Activated T-helper 1 cell treated with anti-CD3 and anti-CD28 coated beads, Interleukin-12 subunit alpha, Interleukin-12 subunit beta, Interleukin-2, Interleukin-4 antibody, amounts not matched to agents 30 ng/mL and 10 ng/mL and 1 ng/mL, durations not matched to agents 14 hours and 24 hours and 36 hours (primary cell): ENCODE measurements at regions not wholly inside any gene's neighbourhood (a gene's known extent, or its start where the extent isn't known, plus 50 kb on each side); places are given as distances from the start of the nearest gene placed in this dataset.

ENCODE experiments used
- DNase-seq: peaks from one replicate; pipeline ENCODE4 v3.0.0; 2021; ENCODE audit warnings: low spot score
- H3K27ac Mint-ChIP-seq: one replicate; pipeline ENCODE4 v1.8.0; 2021; ENCODE audit warnings: mild to moderate bottlenecking, mixed read lengths
- H3K27me3 Mint-ChIP-seq: one replicate; pipeline ENCODE4 v1.8.0; 2022; ENCODE audit warnings: mild to moderate bottlenecking, moderate library complexity, mixed read lengths; ENCODE audit not compliant: insufficient read depth
- H3K36me3 Mint-ChIP-seq: one replicate; pipeline ENCODE4 v1.8.0; 2021; ENCODE audit warnings: low read depth, mixed read lengths
- H3K4me1 Mint-ChIP-seq: one replicate; pipeline ENCODE4 v1.8.0; 2021; ENCODE audit warnings: low read depth, mixed read lengths
- H3K4me3 Mint-ChIP-seq: one replicate; pipeline ENCODE4 v1.8.0; 2021; ENCODE audit warnings: mild to moderate bottlenecking, moderate library complexity, mixed read lengths
- H3K9me3 Mint-ChIP-seq: one replicate; pipeline ENCODE4 v1.8.0; 2021; ENCODE audit warnings: mixed read lengths
- intact Hi-C: fragments of 100-400 bp; cut with micrococcal nuclease; formaldehyde crosslinking; loops from one replicate; pipeline ENCODE4 v1.15.1; 2024

GRCh38 chr13:103540382-103540765 lies 474.2 kb upstream of the SLC10A2 start:
- H3K36me3 Mint-ChIP-seq = no peaks in the 10 kb centered on the region
- no peak overlapping the region for H3K27ac Mint-ChIP-seq
- no peaks in the 10 kb centered on the region for H3K4me1 Mint-ChIP-seq

GRCh38 chr13:103539721-103540381 lies 473.6 kb upstream of the SLC10A2 start:
- H3K36me3 Mint-ChIP-seq = no peaks in the 10 kb centered on the region
- H3K9me3 Mint-ChIP-seq = peaks cover 15% of the 10 kb centered on the region
- no peaks in the 10 kb centered on the region for H3K4me1 Mint-ChIP-seq
- no peak overlapping the region for H3K27ac Mint-ChIP-seq
- H3K4me3 Mint-ChIP-seq = no peak overlapping the region
- no peak for DNase-seq
- H3K27me3 Mint-ChIP-seq = no peaks in the 10 kb centered on the region
- intact Hi-C loops = no loop called here

More at GRCh38 chr13:103540382-103540765, 474.2 kb upstream of the SLC10A2 start:
- intact Hi-C loops = no loop called here
- no peak for DNase-seq
- H3K27me3 Mint-ChIP-seq = no peaks in the 10 kb centered on the region
- no peak overlapping the region for H3K4me3 Mint-ChIP-seq
- peaks cover 20% of the 10 kb centered on the region for H3K9me3 Mint-ChIP-seq

- H3K4me1 Mint-ChIP-seq = no peaks in the 10 kb centered on the region
- no peak for DNase-seq
- no peak overlapping the region for H3K27ac Mint-ChIP-seq
- H3K36me3 Mint-ChIP-seq = no peaks in the 10 kb centered on the region
- H3K4me3 Mint-ChIP-seq = no peak overlapping the region
- H3K27me3 Mint-ChIP-seq = no peaks in the 10 kb centered on the region
- H3K9me3 Mint-ChIP-seq = peaks cover 10% of the 10 kb centered on the region
- intact Hi-C loops = no loop called here
Measured at GRCh38 chr13:103539265-103539664, 473.0 kb upstream of the SLC10A2 start.

- Mint-ChIP-seq H3K9me3 (peaks cover 2% of the 10 kb centered on the region), H3K27ac (no peak overlapping the region), H3K4me1 (no peaks in the 10 kb centered on the region), H3K4me3 (no peak overlapping the region), H3K27me3 (no peaks in the 10 kb centered on the region), H3K36me3 (no peaks in the 10 kb centered on the region)
- intact Hi-C loops = no loop called here
- DNase-seq = no peak
Measured at GRCh38 chr13:103537616-103538015, 471.4 kb upstream of the SLC10A2 start.

GRCh38 chr13:103531278-103531677 lies 465.1 kb upstream of the SLC10A2 start:
- H3K27ac Mint-ChIP-seq = no peak overlapping the region
- no peaks in the 10 kb centered on the region for H3K36me3 Mint-ChIP-seq
- intact Hi-C loops = no loop called here
- no peaks in the 10 kb centered on the region for H3K4me1 Mint-ChIP-seq
- no peaks in the 10 kb centered on the region for H3K27me3 Mint-ChIP-seq
- no peaks in the 10 kb centered on the region for H3K9me3 Mint-ChIP-seq
- no peak overlapping the region for H3K4me3 Mint-ChIP-seq
- DNase-seq = no peak

GRCh38 chr13:103528437-103528836 lies 462.2 kb upstream of the SLC10A2 start:
- Mint-ChIP-seq H3K4me3 (no peak overlapping the region), H3K36me3 (no peaks in the 10 kb centered on the region), H3K27me3 (no peaks in the 10 kb centered on the region), H3K4me1 (no peaks in the 10 kb centered on the region), H3K27ac (no peak overlapping the region), H3K9me3 (no peaks in the 10 kb centered on the region)
- no peak for DNase-seq
- intact Hi-C loops = no loop called here

- Mint-ChIP-seq H3K27me3 (no peaks in the 10 kb centered on the region), H3K4me1 (no peaks in the 10 kb centered on the region), H3K36me3 (no peaks in the 10 kb centered on the region), H3K4me3 (no peak overlapping the region), H3K27ac (no peak overlapping the region), H3K9me3 (no peaks in the 10 kb centered on the region)
- DNase-seq = no peak
- intact Hi-C loops = no loop called here
Measured at GRCh38 chr13:103525530-103525929, 459.3 kb upstream of the SLC10A2 start.

- intact Hi-C loops = no loop called here
- no peaks in the 10 kb centered on the region for H3K36me3 Mint-ChIP-seq
Measured at GRCh38 chr13:103523858-103524257, 457.6 kb upstream of the SLC10A2 start.

GRCh38 chr13:103521532-103521931 lies 455.3 kb upstream of the SLC10A2 start:
- Mint-ChIP-seq H3K27ac (no peak overlapping the region), H3K4me3 (no peak overlapping the region), H3K4me1 (no peaks in the 10 kb centered on the region), H3K36me3 (no peaks in the 10 kb centered on the region), H3K9me3 (no peaks in the 10 kb centered on the region), H3K27me3 (no peaks in the 10 kb centered on the region)
- intact Hi-C loops = no loop called here
- no peak for DNase-seq

More at GRCh38 chr13:103523858-103524257, 457.6 kb upstream of the SLC10A2 start:
- Mint-ChIP-seq H3K27ac (no peak overlapping the region), H3K27me3 (no peaks in the 10 kb centered on the region), H3K9me3 (no peaks in the 10 kb centered on the region), H3K4me1 (no peaks in the 10 kb centered on the region), H3K4me3 (no peak overlapping the region)
- DNase-seq = no peak

GRCh38 chr13:103517768-103518102 lies 451.5 kb upstream of the SLC10A2 start:
- no peaks in the 10 kb centered on the region for H3K9me3 Mint-ChIP-seq
- H3K27me3 Mint-ChIP-seq = no peaks in the 10 kb centered on the region
- no peaks in the 10 kb centered on the region for H3K36me3 Mint-ChIP-seq
- H3K4me1 Mint-ChIP-seq = no peaks in the 10 kb centered on the region
- no peak overlapping the region for H3K4me3 Mint-ChIP-seq
- no peak overlapping the region for H3K27ac Mint-ChIP-seq
- no peak for DNase-seq
- intact Hi-C loops = no loop called here

- Mint-ChIP-seq H3K9me3 (no peaks in the 10 kb centered on the region), H3K36me3 (no peaks in the 10 kb centered on the region), H3K27ac (no peak overlapping the region), H3K4me3 (no peak overlapping the region), H3K4me1 (no peaks in the 10 kb centered on the region), H3K27me3 (no peaks in the 10 kb centered on the region)
- DNase-seq = no peak
- intact Hi-C loops = no loop called here
Measured at GRCh38 chr13:103517066-103517767, 451.0 kb upstream of the SLC10A2 start.

- Mint-ChIP-seq H3K27me3 (no peaks in the 10 kb centered on the region), H3K9me3 (no peaks in the 10 kb centered on the region), H3K27ac (no peak overlapping the region), H3K4me3 (no peak overlapping the region), H3K4me1 (no peaks in the 10 kb centered on the region), H3K36me3 (no peaks in the 10 kb centered on the region)
- intact Hi-C loops = no loop called here
- DNase-seq = no peak
Measured at GRCh38 chr13:103516015-103516795, 450.0 kb upstream of the SLC10A2 start.

GRCh38 chr13:103515410-103515809 lies 449.2 kb upstream of the SLC10A2 start:
- Mint-ChIP-seq H3K4me1 (no peaks in the 10 kb centered on the region), H3K36me3 (no peaks in the 10 kb centered on the region), H3K9me3 (no peaks in the 10 kb centered on the region), H3K27me3 (no peaks in the 10 kb centered on the region), H3K27ac (no peak overlapping the region), H3K4me3 (no peak overlapping the region)
- DNase-seq = no peak
- intact Hi-C loops = no loop called here
